Mesendoderm (in vitro differentiated cells): ENCODE measurements at regions not wholly inside any gene's neighbourhood (a gene's known extent, or its start where the extent isn't known, plus 50 kb on each side); places are given as distances from the start of the nearest gene placed in this dataset.

ENCODE experiments used
- DNase-seq: peaks from one replicate; pipeline ENCODE4 v3.0.0; 2013
- H2AK5ac ChIP-seq: 2 replicates; pipeline ENCODE4 v1.6.1; 2013; ENCODE audit warnings: low read length, inconsistent platforms
- H2BK120ac ChIP-seq: 2 replicates; pipeline ENCODE4 v1.6.1; 2013; ENCODE audit warnings: low read depth, mild to moderate bottlenecking, low read length, moderate library complexity, mixed read lengths
- H2BK15ac ChIP-seq: replicated peaks from 2 replicates; pipeline ENCODE4 v1.6.1; 2013; ENCODE audit warnings: low read depth, mild to moderate bottlenecking, moderate library complexity
- H2BK5ac ChIP-seq: 2 replicates; pipeline ENCODE4 v1.6.1; 2013; ENCODE audit warnings: low read length, inconsistent platforms
- H3K18ac ChIP-seq: 2 replicates; pipeline ENCODE4 v1.6.1; 2013; ENCODE audit warnings: mild to moderate bottlenecking, low read length, mixed read lengths
- H3K23ac ChIP-seq: one replicate; pipeline ENCODE4 v1.6.1; 2013; ENCODE audit warnings: low read length
- H3K27ac ChIP-seq: 2 replicates; pipeline ENCODE4 v1.5.1; 2013; ENCODE audit warnings: low read depth, mild to moderate bottlenecking, inconsistent platforms, low read length, moderate library complexity
- H3K27me3 ChIP-seq: 2 replicates; pipeline ENCODE4 v1.6.1; 2013; ENCODE audit warnings: low read length, control low read depth, mild to moderate bottlenecking, inconsistent platforms; ENCODE audit not compliant: insufficient read depth, poor library complexity
- H3K36me3 ChIP-seq: 2 replicates; pipeline ENCODE4 v1.6.1; 2013; ENCODE audit warnings: low read length, inconsistent platforms; ENCODE audit not compliant: control insufficient read depth, insufficient read depth
- H3K4ac ChIP-seq: one replicate; pipeline ENCODE4 v1.6.1; 2013; ENCODE audit warnings: low read depth, mild to moderate bottlenecking, low read length, moderate library complexity
- H3K4me1 ChIP-seq: 2 replicates; pipeline ENCODE4 v1.6.1; 2013; ENCODE audit warnings: low read depth, low read length, inconsistent platforms; ENCODE audit not compliant: control insufficient read depth
- H3K4me2 ChIP-seq: 2 replicates; pipeline ENCODE4 v1.6.1; 2013; ENCODE audit warnings: low read length
- H3K4me3 ChIP-seq: 2 replicates; pipeline ENCODE4 v1.5.1; 2013; ENCODE audit warnings: mild to moderate bottlenecking, low read length
- H3K56ac ChIP-seq: one replicate; pipeline ENCODE4 v1.6.1; 2013; ENCODE audit warnings: low read length
- H3K79me1 ChIP-seq: 2 replicates; pipeline ENCODE4 v1.6.1; 2013; ENCODE audit warnings: low read length, inconsistent platforms
- H3K79me2 ChIP-seq: 2 replicates; pipeline ENCODE4 v1.6.1; 2013; ENCODE audit warnings: mild to moderate bottlenecking, low read length; ENCODE audit not compliant: control insufficient read depth, insufficient read depth
- H3K9ac ChIP-seq: 2 replicates; pipeline ENCODE4 v1.6.1; 2013; ENCODE audit warnings: low read length, inconsistent platforms
- H4K5ac ChIP-seq: one replicate; pipeline ENCODE4 v1.6.1; 2013; ENCODE audit warnings: low read length
- H4K8ac ChIP-seq: one replicate; pipeline ENCODE4 v1.6.1; 2013; ENCODE audit warnings: low read depth, mild to moderate bottlenecking, control low read depth, low read length, moderate library complexity
- whole genome bisulfite sequencing: extraction: QIAGEN DNeasy Blood & Tissue Kit; methylation state at CpG from one replicate; pipeline ENCODE4 v1.1.7; 2013; ENCODE audit warnings: low lambda C conversion rate, missing lambda C conversion rate; ENCODE audit not compliant: insufficient coverage; ENCODE audit errors: extremely low coverage; 5-methylcytosine and 5-hydroxymethylcytosine counted together

- Histone ChIP-seq H3K9ac (no peak overlapping the region), H3K79me2 (no peaks in the 10 kb centered on the region), H3K4me1 (no peaks in the 10 kb centered on the region), H3K18ac (no peak overlapping the region), H3K36me3 (no peaks in the 10 kb centered on the region), H4K5ac (no peak overlapping the region), H3K23ac (no peak overlapping the region), H3K4ac (no peak overlapping the region), H2BK5ac (no peak overlapping the region), H2AK5ac (no peak overlapping the region), H3K79me1 (no peaks in the 10 kb centered on the region), H2BK15ac (no peak overlapping the region), H3K4me3 (no peak overlapping the region), H3K27me3 (no peaks in the 10 kb centered on the region), H3K27ac (no peak overlapping the region), H3K56ac (no peak overlapping the region), H4K8ac (no peak overlapping the region), H3K4me2 (no peak overlapping the region), H2BK120ac (no peak overlapping the region)
- no CpG with 5 or more reads among the region's 2 CpGs for WGBS
- no peak for DNase-seq
Measured at GRCh38 chr7:41858201-41858600, 155.3 kb upstream of the INHBA start.

GRCh38 chr7:41855798-41856197, 152.9 kb upstream of the INHBA start:
- H3K56ac ChIP-seq = no peak overlapping the region
- H3K23ac ChIP-seq = no peak overlapping the region
- no CpG with 5 or more reads among the region's 1 CpG for WGBS
- H2BK120ac ChIP-seq = no peak overlapping the region
- no peak overlapping the region for H3K4me3 ChIP-seq
- H3K27ac ChIP-seq = no peak overlapping the region
- no peak overlapping the region for H4K5ac ChIP-seq
- no peak overlapping the region for H3K4me2 ChIP-seq
- no peaks in the 10 kb centered on the region for H3K27me3 ChIP-seq
- H3K79me2 ChIP-seq = no peaks in the 10 kb centered on the region
- no peak for DNase-seq
- H3K18ac ChIP-seq = no peak overlapping the region
- H3K9ac ChIP-seq = no peak overlapping the region
- no peaks in the 10 kb centered on the region for H3K36me3 ChIP-seq
- H3K4me1 ChIP-seq = no peaks in the 10 kb centered on the region
- no peak overlapping the region for H4K8ac ChIP-seq
- no peak overlapping the region for H2BK15ac ChIP-seq
- H3K79me1 ChIP-seq = no peaks in the 10 kb centered on the region
- no peak overlapping the region for H2AK5ac ChIP-seq
- no peak overlapping the region for H2BK5ac ChIP-seq
- no peak overlapping the region for H3K4ac ChIP-seq

- Histone ChIP-seq H3K27ac (no peak overlapping the region), H3K4me1 (no peaks in the 10 kb centered on the region), H3K79me2 (no peaks in the 10 kb centered on the region), H4K5ac (no peak overlapping the region), H4K8ac (no peak overlapping the region), H3K36me3 (no peaks in the 10 kb centered on the region), H3K27me3 (no peaks in the 10 kb centered on the region), H3K79me1 (no peaks in the 10 kb centered on the region), H3K4me3 (no peak overlapping the region), H3K9ac (no peak overlapping the region), H3K56ac (no peak overlapping the region), H3K18ac (no peak overlapping the region), H2AK5ac (no peak overlapping the region), H2BK120ac (no peak overlapping the region), H3K4me2 (no peak overlapping the region), H3K23ac (no peak overlapping the region), H2BK15ac (no peak overlapping the region), H2BK5ac (no peak overlapping the region), H3K4ac (no peak overlapping the region)
- WGBS = no CpG with 5 or more reads among the region's 4 CpGs
- no peak for DNase-seq
Measured at GRCh38 chr7:41847606-41848005, 144.7 kb upstream of the INHBA start.

- H2BK5ac ChIP-seq = no peak overlapping the region
- DNase-seq = no peak
- no peak overlapping the region for H3K56ac ChIP-seq
- no peaks in the 10 kb centered on the region for H3K79me2 ChIP-seq
- no peaks in the 10 kb centered on the region for H3K27me3 ChIP-seq
- no peaks in the 10 kb centered on the region for H3K4me1 ChIP-seq
- H3K27ac ChIP-seq = no peak overlapping the region
- H4K5ac ChIP-seq = no peak overlapping the region
- H3K23ac ChIP-seq = no peak overlapping the region
- H3K79me1 ChIP-seq = no peaks in the 10 kb centered on the region
- no peaks in the 10 kb centered on the region for H3K36me3 ChIP-seq
- no peak overlapping the region for H3K4me3 ChIP-seq
- no peak overlapping the region for H2BK15ac ChIP-seq
- no peak overlapping the region for H3K4ac ChIP-seq
- no CpG with 5 or more reads among the region's 1 CpG for WGBS
- no peak overlapping the region for H3K4me2 ChIP-seq
- H2AK5ac ChIP-seq = no peak overlapping the region
- no peak overlapping the region for H3K18ac ChIP-seq
- no peak overlapping the region for H3K9ac ChIP-seq
- no peak overlapping the region for H2BK120ac ChIP-seq
- no peak overlapping the region for H4K8ac ChIP-seq
Measured at GRCh38 chr7:41847151-41847550, 144.3 kb upstream of the INHBA start.

- Histone ChIP-seq H2BK120ac (no peak overlapping the region), H3K23ac (no peak overlapping the region), H3K27ac (no peak overlapping the region), H2BK5ac (no peak overlapping the region), H3K9ac (no peak overlapping the region), H2BK15ac (no peak overlapping the region), H4K5ac (no peak overlapping the region), H3K36me3 (no peaks in the 10 kb centered on the region), H3K79me1 (no peaks in the 10 kb centered on the region), H3K4me1 (no peaks in the 10 kb centered on the region), H4K8ac (no peak overlapping the region), H2AK5ac (no peak overlapping the region), H3K56ac (no peak overlapping the region), H3K18ac (no peak overlapping the region), H3K27me3 (no peaks in the 10 kb centered on the region), H3K4me2 (no peak overlapping the region), H3K4ac (no peak overlapping the region), H3K4me3 (no peak overlapping the region), H3K79me2 (no peaks in the 10 kb centered on the region)
- no peak for DNase-seq
- WGBS = no CpG with 5 or more reads among the region's 4 CpGs
Measured at GRCh38 chr7:41842956-41843355, 140.1 kb upstream of the INHBA start.

- no CpG with 5 or more reads among the region's 1 CpG for WGBS
- Histone ChIP-seq H3K36me3 (no peaks in the 10 kb centered on the region), H3K4ac (no peak overlapping the region), H3K27ac (no peak overlapping the region), H3K4me1 (peaks cover 2% of the 10 kb centered on the region), H2BK120ac (no peak overlapping the region), H2BK5ac (no peak overlapping the region), H2AK5ac (no peak overlapping the region), H4K5ac (no peak overlapping the region), H3K18ac (no peak overlapping the region), H3K79me2 (no peaks in the 10 kb centered on the region), H3K9ac (no peak overlapping the region), H2BK15ac (no peak overlapping the region), H3K79me1 (no peaks in the 10 kb centered on the region), H3K23ac (no peak overlapping the region), H3K4me2 (no peak overlapping the region), H3K56ac (no peak overlapping the region), H4K8ac (no peak overlapping the region), H3K4me3 (no peak overlapping the region), H3K27me3 (no peaks in the 10 kb centered on the region)
- DNase-seq = no peak
Measured at GRCh38 chr7:41837916-41838315, 135.0 kb upstream of the INHBA start.
